Endodermal cell (in vitro differentiated cells): ENCODE measurements at regions not wholly inside any gene's neighbourhood (a gene's known extent, or its start where the extent isn't known, plus 50 kb on each side); places are given as distances from the start of the nearest gene placed in this dataset.

Source experiments
- DNase-seq: peaks from one replicate; pipeline ENCODE4 v3.0.0-alpha.2; 2017
- H3K27ac ChIP-seq: 2 replicates; pipeline ENCODE4 v1.5.1; 2013; ENCODE audit warnings: mild to moderate bottlenecking, low read depth, low read length, moderate library complexity
- H3K27me3 ChIP-seq: 2 replicates; pipeline ENCODE4 v1.6.1; 2013; ENCODE audit warnings: mild to moderate bottlenecking, low read length, moderate library complexity; ENCODE audit not compliant: insufficient read depth, control insufficient read depth, poor library complexity, severe bottlenecking
- H3K36me3 ChIP-seq: 2 replicates; pipeline ENCODE4 v1.7.0; 2013; ENCODE audit warnings: mild to moderate bottlenecking, low read length, moderate library complexity; ENCODE audit not compliant: control insufficient read depth, insufficient read depth
- H3K4me1 ChIP-seq: one replicate; pipeline ENCODE4 v1.7.0; 2013; ENCODE audit warnings: low read length; ENCODE audit not compliant: control insufficient read depth, insufficient read depth
- H3K4me3 ChIP-seq: 2 replicates; pipeline ENCODE4 v1.5.1; 2013; ENCODE audit warnings: mild to moderate bottlenecking, low read length, moderate library complexity
- H3K9ac ChIP-seq: 2 replicates; pipeline ENCODE4 v1.6.1; 2013; ENCODE audit warnings: mild to moderate bottlenecking, low read length, moderate library complexity; ENCODE audit not compliant: poor library complexity, severe bottlenecking; ENCODE audit errors: extremely low read depth
- H3K9me3 ChIP-seq: 2 replicates; pipeline ENCODE4 v1.6.1; 2013; ENCODE audit warnings: mild to moderate bottlenecking, low read length, moderate library complexity; ENCODE audit not compliant: control insufficient read depth
- H3K27ac Mint-ChIP-seq: 2 replicates; pipeline ENCODE4 v1.8.0; 2020; ENCODE audit warnings: mixed read lengths
- H3K27me3 Mint-ChIP-seq: 2 replicates; pipeline ENCODE4 v1.8.0; 2021; ENCODE audit warnings: mild to moderate bottlenecking, mixed read lengths; ENCODE audit not compliant: insufficient read depth
- H3K36me3 Mint-ChIP-seq: 2 replicates; pipeline ENCODE4 v1.8.0; 2020; ENCODE audit warnings: low read depth, mixed read lengths
- H3K4me1 Mint-ChIP-seq: 2 replicates; pipeline ENCODE4 v1.8.0; 2020; ENCODE audit warnings: mixed read lengths
- H3K4me3 Mint-ChIP-seq: 2 replicates; pipeline ENCODE4 v1.8.0; 2020; ENCODE audit warnings: mild to moderate bottlenecking, moderate library complexity, mixed read lengths
- H3K9me3 Mint-ChIP-seq: 2 replicates; pipeline ENCODE4 v1.8.0; 2020; ENCODE audit warnings: mild to moderate bottlenecking, mixed read lengths
- CTCF ChIP-seq: fragments of 200-600 bp; sonication (generic); conservative IDR thresholded peaks from 2 replicates; pipeline ENCODE4 v1.5.0; 2021; ENCODE audit warnings: antibody characterized with exemption, mild to moderate bottlenecking
- WGBS, 2 experiments: methylation state at CpG; one replicate each; pipeline versions ENCODE4 v1.1.5 to v1.1.7; 2013; ENCODE audit warnings: missing lambda C conversion rate in 2 of 2, mixed read lengths in 1 of 2; ENCODE audit not compliant: insufficient coverage in 1 of 2, insufficient read length in 1 of 2; 5-methylcytosine and 5-hydroxymethylcytosine counted together

- Histone ChIP-seq H3K9me3 (no peaks in the 10 kb centered on the region), H3K27me3 (no peaks in the 10 kb centered on the region), H3K27ac (no peak overlapping the region), H3K4me3 (no peak overlapping the region), H3K9ac (no peak overlapping the region), H3K4me1 (peaks cover 4% of the 10 kb centered on the region), H3K36me3 (no peaks in the 10 kb centered on the region)
- no peaks in the 10 kb centered on the region for H3K27me3 Mint-ChIP-seq
- DNase-seq, result no peak
- no peaks in the 10 kb centered on the region for H3K9me3 Mint-ChIP-seq
- H3K27ac Mint-ChIP-seq, result no peak overlapping the region
- H3K4me3 Mint-ChIP-seq, result no peak overlapping the region
- TF ChIP-seq CTCF, result no peak
- peaks cover 24% of the 10 kb centered on the region for H3K4me1 Mint-ChIP-seq
- no peaks in the 10 kb centered on the region for H3K36me3 Mint-ChIP-seq
Measured at GRCh38 chr2:228503731-228504130, 322.2 kb upstream of the SPHKAP start.

- Histone ChIP-seq H3K27me3 (no peaks in the 10 kb centered on the region), H3K36me3 (no peaks in the 10 kb centered on the region), H3K4me1 (no peaks in the 10 kb centered on the region), H3K9ac (no peak overlapping the region), H3K9me3 (no peaks in the 10 kb centered on the region), H3K4me3 (no peak overlapping the region), H3K27ac (no peak overlapping the region)
- Mint-ChIP-seq H3K27ac (no peak overlapping the region), H3K4me1 (no peaks in the 10 kb centered on the region), H3K36me3 (no peaks in the 10 kb centered on the region), H3K4me3 (no peak overlapping the region), H3K27me3 (no peaks in the 10 kb centered on the region), H3K9me3 (peaks cover 4% of the 10 kb centered on the region)
- 91 to 92% methylated on average over 2 of the region's 3 CpGs for WGBS, 2 experiments
- no peak for DNase-seq
- TF ChIP-seq CTCF, result no peak
Measured at GRCh38 chr2:228493852-228494251, 312.4 kb upstream of the SPHKAP start.

DNA sequence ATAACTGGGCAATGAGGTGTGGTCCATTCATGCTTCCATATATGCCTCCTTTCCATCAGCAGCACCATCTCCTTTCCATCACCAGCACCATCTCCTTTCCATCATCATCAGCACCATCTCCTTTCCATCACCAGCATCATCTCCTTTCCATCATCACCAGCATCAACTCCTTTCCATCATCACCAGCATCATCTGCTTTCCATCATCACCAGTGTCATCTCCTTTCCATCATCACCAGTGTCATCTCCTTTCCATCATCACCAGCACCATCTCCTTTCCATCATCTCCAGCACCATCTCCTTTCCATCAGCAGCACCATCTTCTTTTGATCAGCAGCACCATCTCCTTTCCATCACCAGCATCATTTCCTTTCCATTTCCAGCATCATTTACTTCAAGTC, 297.5 kb upstream of the SPHKAP start:
- Histone ChIP-seq H3K36me3 (no peaks in the 10 kb centered on the region), H3K9ac (no peak overlapping the region), H3K27ac (no peak overlapping the region), H3K9me3 (no peaks in the 10 kb centered on the region), H3K4me3 (no peak overlapping the region), H3K4me1 (no peaks in the 10 kb centered on the region), H3K27me3 (no peaks in the 10 kb centered on the region)
- TF ChIP-seq CTCF, result no peak
- H3K4me1 Mint-ChIP-seq, result peaks cover 2% of the 10 kb centered on the region
- no peaks in the 10 kb centered on the region for H3K27me3 Mint-ChIP-seq
- H3K27ac Mint-ChIP-seq, result no peak overlapping the region
- H3K36me3 Mint-ChIP-seq, result no peaks in the 10 kb centered on the region
- no peak overlapping the region for H3K4me3 Mint-ChIP-seq
- peaks cover 6% of the 10 kb centered on the region for H3K9me3 Mint-ChIP-seq
- no peak for DNase-seq
